AG20443 (cell line): ENCODE measurements at regions not wholly inside any gene's neighbourhood (a gene's known extent, or its start where the extent isn't known, plus 50 kb on each side); places are given as distances from the start of the nearest gene placed in this dataset.
"Not testable (repeated sequence)": the region's sequence is repeated elsewhere in the genome, so short reads cannot be mapped to it uniquely, and the experiment has no call there.

ENCODE experiments used
- DNase-seq: peaks from one replicate; pipeline ENCODE4 v3.0.0; 2012; ENCODE audit warnings: low spot score, mixed read lengths

GRCh38 chr1:113185463-113186104 is 112.6 kb downstream of the LRIG2 start:
- DNase-seq = no peak

DNA sequence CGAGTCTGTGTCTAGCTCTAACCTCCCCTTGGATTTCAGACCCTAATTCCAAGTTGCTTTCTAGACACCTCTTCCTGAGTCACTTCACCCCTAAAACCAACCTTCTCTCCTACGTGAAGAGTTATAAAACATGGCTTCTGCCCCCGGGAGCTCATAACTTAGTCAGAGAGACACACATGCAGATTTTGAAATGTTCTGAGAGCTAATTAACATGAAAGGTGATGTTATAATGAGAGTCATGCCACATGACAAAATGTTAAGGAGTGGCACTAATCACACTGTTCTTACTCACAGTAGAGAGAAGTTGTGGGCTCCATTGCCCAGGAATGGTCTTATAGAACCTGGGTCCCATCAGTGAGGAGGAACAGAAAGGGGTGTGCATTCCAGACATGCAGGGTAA is 117.1 kb downstream of the LRIG2 start:
- no peak for DNase-seq

DNA sequence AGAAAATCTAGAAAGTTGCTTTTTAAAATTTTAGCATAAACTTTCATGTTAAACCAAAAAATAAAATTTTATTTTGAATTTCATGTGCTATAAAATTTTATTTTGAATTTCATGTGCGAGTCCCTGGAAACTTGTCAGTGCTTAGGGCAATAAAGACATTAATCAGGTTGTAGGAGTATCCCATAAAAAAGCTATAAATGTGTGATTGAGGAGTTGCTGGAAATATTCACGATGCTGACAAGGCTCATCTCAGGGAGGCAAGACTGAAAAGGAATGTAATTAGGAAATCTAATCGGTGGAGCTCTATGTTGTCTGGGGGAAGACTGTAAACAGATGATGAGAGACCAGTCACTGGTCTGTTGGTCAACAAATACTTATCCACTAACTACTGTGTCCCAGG is 117.9 kb downstream of the LRIG2 start:
- DNase-seq = no peak

- DNase-seq = no peak
These were observed 118.6 kb downstream of the LRIG2 start for GRCh38 chr1:113191579-113192076.

GRCh38 chr1:113192242-113192641 is 119.2 kb downstream of the LRIG2 start:
- no peak for DNase-seq

DNA sequence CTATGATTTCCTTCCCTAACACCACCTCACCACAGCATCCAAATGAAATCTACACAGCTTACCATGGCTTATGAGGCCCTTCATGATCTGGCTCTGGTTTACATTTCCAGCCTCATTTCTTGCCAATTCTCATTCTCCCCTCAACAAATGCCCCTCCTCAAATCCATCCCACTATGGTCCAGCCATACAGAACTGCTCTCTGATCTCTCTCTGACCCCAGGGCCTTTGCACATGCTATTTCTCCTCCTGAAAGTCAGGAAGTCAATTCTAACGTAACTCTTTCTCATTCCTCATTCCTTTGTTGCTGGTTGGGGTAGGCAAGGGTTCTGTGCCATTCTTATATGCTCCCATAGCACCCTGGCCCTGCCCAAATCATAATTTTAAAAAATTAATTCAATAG is 120.0 kb downstream of the LRIG2 start:
- DNase-seq = no peak

DNA sequence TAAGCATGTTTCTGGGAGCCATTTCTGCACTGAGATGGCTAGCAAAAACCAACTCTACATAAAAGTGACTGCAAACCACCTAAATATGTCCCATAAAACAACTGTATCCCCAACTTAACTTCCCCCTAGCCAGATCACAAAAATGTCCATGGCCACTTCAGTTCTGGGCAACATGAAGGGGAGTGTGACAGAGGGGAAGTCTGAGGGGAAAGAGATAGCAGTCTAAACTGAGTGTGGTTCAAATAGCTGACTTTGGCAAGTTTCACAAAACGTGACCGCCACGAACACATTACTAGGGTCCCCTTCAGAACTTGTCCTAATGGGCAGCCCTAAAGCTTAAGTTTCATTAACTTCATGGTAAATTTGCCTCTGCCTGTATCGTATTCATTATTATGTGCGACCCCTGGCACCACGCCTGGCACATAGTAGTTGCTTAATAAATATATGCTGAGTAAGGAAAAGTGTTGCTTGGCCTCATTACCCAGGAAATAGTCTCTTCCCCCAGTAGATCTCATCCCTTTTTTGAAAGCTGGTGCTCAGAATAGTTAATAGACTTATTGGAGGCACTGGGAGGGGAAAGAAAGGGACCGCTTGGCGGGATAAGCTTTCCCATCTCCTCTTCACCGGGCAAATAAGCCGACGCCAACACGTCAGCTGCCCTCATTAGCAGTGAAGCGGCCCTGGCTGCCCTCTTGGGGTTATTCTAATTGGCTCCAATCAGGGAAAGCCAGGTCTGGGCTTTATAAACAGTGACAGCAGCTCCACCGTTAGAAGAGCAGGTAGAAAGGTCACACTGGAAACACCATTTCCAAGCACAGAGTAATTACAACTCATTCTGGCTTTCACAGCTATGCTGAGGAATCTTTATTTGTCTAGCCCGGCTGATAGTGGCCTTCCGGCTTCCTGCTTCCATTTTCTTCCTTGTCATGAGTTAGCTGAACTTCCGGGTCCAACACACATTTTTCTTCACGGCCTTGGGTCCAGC is 122.1 kb downstream of the LRIG2 start:
- DNase-seq = no peak

DNA sequence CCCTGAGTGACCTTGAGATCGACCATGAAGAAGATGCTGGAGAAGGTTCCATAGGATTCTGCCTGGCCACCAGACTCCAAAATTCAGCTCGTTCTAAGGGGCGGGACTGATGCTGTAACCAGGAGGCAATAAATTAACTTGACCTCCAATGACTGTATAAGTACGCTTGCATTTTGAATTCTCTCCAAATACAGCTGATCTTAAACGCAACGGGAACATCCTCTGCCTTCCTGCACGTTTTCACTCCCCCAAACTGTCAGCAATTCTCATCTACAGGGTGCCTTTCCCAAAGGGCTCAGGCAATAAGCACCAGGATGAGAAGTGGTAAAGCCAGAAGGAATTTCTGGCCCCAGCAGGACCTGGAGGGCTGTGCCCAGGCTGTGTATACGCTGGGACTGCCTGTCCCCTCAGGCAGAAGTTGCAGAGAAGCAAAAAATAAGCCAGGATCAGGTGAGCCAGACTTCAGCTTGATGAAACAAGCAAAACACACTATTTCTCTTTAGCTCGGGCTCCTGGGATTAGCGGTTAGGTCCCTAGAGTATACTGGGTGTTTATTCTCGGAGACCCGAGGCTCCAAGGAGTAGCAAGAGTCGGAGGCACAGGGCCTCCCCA is 124.8 kb downstream of the LRIG2 start:
- no peak for DNase-seq

- no peak for DNase-seq
These were observed 125.8 kb downstream of the LRIG2 start for GRCh38 chr1:113198806-113199205.

DNA sequence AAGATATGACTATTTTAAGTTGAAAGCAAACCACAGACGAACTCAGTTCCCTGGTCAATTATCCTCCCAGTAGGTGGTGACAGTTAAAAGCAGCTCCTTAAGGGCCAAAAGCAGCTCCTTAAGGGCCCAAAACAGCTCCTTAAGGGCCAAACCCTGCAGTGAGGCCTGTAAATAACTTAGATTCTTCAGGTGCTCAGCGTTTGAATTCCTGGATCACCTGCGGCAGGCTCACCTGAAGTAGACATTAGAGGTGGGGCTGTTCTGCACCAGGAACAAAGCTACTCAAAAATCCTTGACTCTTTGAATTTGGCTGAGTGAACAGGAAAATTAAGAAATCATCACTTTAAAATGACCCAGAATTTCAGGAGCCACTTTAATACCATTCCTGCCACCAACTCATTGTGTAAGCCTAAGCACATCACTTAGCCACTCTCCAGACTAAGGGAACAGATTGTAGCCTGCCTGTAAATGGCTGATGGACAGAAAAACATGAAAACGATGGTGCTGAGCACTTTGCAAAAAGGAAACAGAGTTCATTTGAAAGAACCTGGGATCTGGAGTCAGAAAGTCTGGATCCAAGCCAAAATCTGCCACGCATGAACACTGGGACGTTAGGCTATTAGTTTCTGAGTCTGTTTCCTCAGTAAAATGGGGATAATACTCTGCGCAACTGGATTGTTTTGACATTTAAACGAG is 126.9 kb downstream of the LRIG2 start:
- no peak for DNase-seq

- no peak for DNase-seq
These were observed 128.6 kb downstream of the LRIG2 start for GRCh38 chr1:113201560-113201959.

GRCh38 chr1:113205980-113206766 is 133.2 kb downstream of the LRIG2 start:
- DNase-seq = no peak

DNA sequence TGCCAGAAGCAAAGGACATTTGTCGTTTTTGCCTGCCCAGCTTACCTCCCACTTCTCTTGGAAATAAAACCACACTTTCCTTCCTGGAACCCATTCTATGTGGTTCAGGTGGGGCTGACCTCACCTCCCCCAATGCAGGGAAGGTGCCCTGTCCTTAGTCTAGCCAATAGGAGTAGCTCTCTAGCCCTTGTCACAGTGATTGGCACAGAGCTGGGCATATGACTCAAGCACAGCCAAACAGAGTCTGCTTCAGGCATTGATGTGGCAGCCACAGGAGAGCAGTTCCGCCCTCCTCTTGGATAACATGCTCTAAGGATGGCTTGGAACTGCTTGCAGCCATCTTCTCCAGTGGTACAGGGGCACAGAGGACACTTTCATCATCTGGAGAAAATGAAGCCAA is 134.0 kb downstream of the LRIG2 start:
- DNase-seq = no peak

GRCh38 chr1:113207457-113207856 is 134.5 kb downstream of the LRIG2 start:
- no peak for DNase-seq

GRCh38 chr1:113208425-113208824 is 135.4 kb downstream of the LRIG2 start:
- DNase-seq = not testable (repeated sequence)

DNA sequence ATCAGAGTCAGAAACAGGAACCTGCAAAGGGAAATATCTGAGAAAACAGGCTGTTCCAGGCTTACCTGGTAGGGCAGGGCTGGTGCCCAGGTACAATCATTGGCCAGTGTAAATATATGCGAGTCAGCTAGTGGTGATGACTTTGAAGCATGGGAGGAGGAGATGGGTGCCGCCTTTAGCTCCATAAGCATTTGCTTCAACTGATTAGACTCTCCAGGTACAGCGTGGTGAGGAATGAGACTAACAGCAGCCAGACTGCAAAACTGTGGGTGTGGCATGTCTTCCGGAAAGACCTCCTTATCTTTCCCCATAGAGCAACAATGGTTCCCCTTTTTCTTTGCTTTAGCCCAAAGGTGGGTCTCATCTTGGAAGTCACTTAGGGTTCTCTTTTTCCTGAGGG is 137.2 kb downstream of the LRIG2 start:
- DNase-seq = no peak

DNA sequence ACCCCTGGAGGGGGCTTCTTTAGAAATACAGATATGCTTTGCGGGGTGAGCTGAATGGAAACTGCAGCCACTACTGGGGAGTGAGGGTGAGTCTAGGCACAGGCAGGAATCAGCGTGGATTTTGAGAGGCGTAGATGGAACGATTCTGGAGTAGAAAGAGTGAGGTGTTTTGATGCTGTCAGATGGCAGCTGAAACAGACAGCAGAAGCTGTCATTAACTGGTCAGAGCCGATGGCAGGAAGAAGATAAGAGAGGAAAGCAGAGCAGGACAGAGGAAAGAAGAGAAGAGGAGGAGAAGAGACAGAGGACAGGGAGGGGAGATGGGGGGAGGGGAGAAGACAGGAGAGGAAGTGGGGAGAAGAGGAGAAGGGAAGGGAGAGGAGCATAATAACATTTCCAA is 138.5 kb downstream of the LRIG2 start:
- no peak for DNase-seq

- DNase-seq = no peak
These were observed 142.0 kb downstream of the LRIG2 start for GRCh38 chr1:113215015-113215414.

GRCh38 chr1:113216664-113217063 is 143.7 kb downstream of the LRIG2 start:
- no peak for DNase-seq

DNA sequence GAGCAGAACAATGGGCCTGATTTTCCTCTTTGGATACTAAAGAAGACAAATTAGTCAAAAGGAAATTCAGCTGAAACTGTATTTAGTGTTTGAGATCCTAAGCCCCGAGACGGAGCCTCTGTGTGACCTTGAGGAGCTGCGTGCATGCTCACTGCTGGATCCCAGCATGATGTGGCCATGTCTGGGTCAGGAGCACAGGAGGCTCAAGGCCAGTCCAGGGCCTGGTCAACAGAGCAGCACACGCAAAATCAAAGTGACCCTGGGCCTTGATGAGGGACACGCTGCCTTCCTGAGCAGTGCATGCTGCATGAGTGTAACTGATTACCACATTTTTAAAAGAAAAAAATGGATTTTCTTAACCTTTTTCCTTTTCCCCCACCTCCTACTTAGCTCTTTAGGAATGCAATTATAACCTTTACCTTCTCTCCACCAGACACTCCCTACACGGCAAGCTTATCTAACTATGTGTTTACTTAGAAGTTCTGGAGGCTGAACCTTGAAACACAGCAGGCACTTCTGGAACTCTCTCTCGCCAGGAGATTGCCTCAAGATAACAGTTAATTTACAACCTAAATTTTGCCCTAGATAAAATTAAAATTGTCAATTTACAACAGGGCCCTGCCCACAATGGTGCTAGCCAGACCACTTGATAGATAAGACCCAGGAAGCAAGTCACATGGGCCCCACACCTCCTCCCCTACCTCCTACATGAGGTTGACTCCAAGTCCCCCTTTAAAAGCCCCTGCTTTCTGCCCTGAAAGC is 144.6 kb downstream of the LRIG2 start:
- no peak for DNase-seq

- no peak for DNase-seq
These were observed 146.4 kb downstream of the LRIG2 start for GRCh38 chr1:113219377-113219776.
